ENCODE measurements at regions not wholly inside any gene's neighbourhood (a gene's known extent, or its start where the extent isn't known, plus 50 kb on each side); places are given as distances from the start of the nearest gene placed in this dataset.
A peak's percentile ranks its signal among the peaks of the same experiment; 100 is the strongest.

DNA sequence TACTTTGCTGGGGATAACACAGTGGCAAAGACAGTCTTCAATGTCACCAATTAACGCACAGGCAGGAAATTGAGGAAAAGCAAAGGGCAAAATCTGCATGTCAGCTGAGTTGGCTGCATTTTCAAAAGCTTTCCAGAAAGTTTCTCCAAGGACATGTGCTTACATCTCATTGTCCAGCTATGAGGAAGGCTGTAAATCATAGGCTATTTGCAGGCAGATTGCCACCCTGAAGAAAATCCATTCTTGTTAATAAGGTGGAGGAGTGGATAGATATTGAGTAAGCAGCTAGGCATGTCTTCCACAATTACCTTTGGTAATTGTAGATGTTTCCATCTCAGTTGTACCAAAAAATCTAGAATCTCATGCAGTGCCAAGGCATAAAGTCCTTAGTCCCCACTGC, 278.0 kb upstream of the NUDT12 start:
- TF ChIP-seq CTCF (IDR thresholded peaks at IDR 0.05): no peak
- no peaks in the 10 kb centered on the region for H3K9me3 ChIP-seq
- DNase-seq: no peak
- no peak overlapping the region for H3K27ac ChIP-seq
- no peak overlapping the region for H3K4me3 ChIP-seq
- H3K36me3 ChIP-seq: no peaks in the 10 kb centered on the region
- no peaks in the 10 kb centered on the region for H3K27me3 ChIP-seq
- no peaks in the 10 kb centered on the region for H3K4me1 ChIP-seq
- intact Hi-C loops (cut with DNase I; ENCODE audit: low total_unique reads): no loop called here

DNA sequence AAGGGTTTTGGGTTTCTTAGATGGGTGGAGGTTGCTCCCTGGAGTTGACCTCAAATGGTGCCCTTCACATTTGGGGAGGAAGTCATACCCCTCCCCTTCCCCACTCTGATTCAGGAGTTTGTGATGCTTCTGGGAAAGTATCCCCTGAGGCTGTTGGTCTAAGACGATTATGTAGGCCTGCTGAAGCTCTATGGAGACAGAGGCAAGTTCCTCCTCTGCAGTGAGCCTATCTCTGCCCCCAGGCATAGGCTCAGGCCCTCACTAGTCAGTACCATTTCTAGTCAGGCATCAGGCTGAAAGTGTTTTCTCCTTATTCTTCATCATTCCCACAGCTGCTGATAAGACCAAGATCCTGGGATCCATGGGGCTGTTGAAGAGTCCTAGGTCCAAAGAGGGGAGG, 271.6 kb upstream of the NUDT12 start:
- H3K9me3 ChIP-seq: no peaks in the 10 kb centered on the region
- intact Hi-C loops (cut with DNase I; ENCODE audit: low total_unique reads): no loop called here
- H3K4me1 ChIP-seq: no peaks in the 10 kb centered on the region
- H3K36me3 ChIP-seq: no peaks in the 10 kb centered on the region
- no peaks in the 10 kb centered on the region for H3K27me3 ChIP-seq
- no peak for TF ChIP-seq CTCF (IDR thresholded peaks at IDR 0.05)
- no peak for DNase-seq
- no peak overlapping the region for H3K4me3 ChIP-seq
- H3K27ac ChIP-seq: no peak overlapping the region

DNA sequence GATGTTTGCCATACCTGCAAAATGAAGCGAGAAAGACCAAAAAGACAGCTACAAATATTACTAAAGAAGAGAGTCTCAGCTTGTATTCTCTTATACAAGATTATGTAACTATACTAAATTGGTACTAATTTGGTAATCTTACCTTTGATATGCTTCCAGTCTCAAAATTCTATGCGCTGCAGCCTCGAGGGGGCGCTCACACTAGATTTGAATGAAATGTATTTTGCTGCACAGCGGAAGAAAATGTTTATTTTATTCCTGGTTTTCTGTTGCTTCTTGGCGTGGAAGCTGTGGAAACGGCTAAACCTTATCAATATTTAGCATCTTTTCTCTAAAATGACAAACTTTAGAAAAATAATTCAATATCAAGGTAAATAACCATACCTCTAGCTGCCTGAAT, 267.0 kb upstream of the NUDT12 start:
- no peak for DNase-seq
- H3K27me3 ChIP-seq: no peaks in the 10 kb centered on the region
- intact Hi-C loops (cut with DNase I; ENCODE audit: low total_unique reads): no loop called here

DNA sequence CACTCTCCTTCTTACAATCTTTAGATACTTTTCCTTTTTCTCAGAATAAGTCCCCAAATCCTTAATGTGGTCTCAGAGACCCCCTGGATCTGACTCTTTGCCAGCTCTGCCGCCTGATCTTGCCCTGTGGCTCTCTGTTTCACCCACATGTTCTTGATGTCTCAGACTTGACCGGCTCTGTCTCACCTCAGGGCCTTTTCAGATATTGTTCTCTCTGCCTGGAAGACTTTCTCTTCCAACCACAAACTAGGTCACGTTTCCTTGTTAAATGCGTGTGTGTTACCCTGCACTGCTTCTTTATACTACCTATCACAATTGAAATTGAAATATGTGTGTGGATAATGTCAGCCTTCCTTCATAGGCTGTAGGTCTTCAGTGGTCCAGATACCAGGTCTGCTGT, 265.4 kb upstream of the NUDT12 start:
- intact Hi-C loops (cut with DNase I; ENCODE audit: low total_unique reads): no loop called here
- TF ChIP-seq CTCF (IDR thresholded peaks at IDR 0.05): no peak
- H3K27me3 ChIP-seq: no peaks in the 10 kb centered on the region
- no peak overlapping the region for H3K4me3 ChIP-seq
- DNase-seq: no peak
- H3K36me3 ChIP-seq: no peaks in the 10 kb centered on the region
- no peaks in the 10 kb centered on the region for H3K4me1 ChIP-seq
- no peak overlapping the region for H3K27ac ChIP-seq
- H3K9me3 ChIP-seq: no peaks in the 10 kb centered on the region

More for the DNA sequence above, 267.0 kb upstream of the NUDT12 start:
- Histone ChIP-seq H3K36me3 (no peaks in the 10 kb centered on the region), H3K4me3 (no peak overlapping the region), H3K27ac (no peak overlapping the region), H3K4me1 (no peaks in the 10 kb centered on the region), H3K9me3 (no peaks in the 10 kb centered on the region)
- TF ChIP-seq CTCF (IDR thresholded peaks at IDR 0.05): no peak

GRCh38 chr5:103821361-103821760, 258.8 kb upstream of the NUDT12 start:
- no peak for DNase-seq
- no peak for TF ChIP-seq CTCF (IDR thresholded peaks at IDR 0.05)
- Histone ChIP-seq H3K27ac (no peak overlapping the region), H3K36me3 (no peaks in the 10 kb centered on the region), H3K9me3 (no peaks in the 10 kb centered on the region), H3K4me3 (no peak overlapping the region), H3K27me3 (no peaks in the 10 kb centered on the region), H3K4me1 (no peaks in the 10 kb centered on the region)
- intact Hi-C loops (cut with DNase I; ENCODE audit: low total_unique reads): no loop called here

DNA sequence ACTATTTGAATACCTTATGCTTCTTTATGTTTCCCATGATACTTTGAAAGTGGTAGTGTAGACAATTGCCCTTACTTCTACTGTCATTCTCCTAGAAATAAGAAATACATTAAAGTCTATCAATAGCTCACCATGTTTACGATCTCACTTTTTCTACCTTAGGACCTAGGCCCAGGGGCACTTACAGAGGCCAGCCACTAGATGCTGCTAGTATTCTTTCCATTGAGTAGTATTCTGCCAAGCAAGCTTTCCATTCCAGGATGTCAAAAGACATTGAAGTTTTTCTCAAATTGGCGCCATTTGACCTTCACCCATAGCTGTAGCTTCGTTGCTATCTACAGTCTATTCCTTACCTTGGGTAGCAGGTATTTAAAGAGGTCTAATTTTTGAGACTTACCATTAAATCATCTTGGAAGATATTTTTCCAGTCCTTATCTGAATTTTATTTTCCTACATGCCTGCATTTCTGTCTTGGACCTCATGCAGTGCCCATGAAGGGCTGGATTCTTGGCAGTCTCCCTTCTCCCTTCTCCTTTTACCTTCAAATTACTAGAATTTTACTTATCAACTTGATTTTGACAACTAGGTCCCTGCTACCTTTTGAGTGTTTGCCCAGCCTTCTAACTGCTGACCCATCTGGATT, 246.0 kb upstream of the NUDT12 start:
- no peaks in the 10 kb centered on the region for H3K27me3 ChIP-seq
- intact Hi-C loops (cut with DNase I; ENCODE audit: low total_unique reads): no loop called here
- DNase-seq: no peak

More for the DNA sequence above, 246.0 kb upstream of the NUDT12 start:
- Histone ChIP-seq H3K4me1 (no peaks in the 10 kb centered on the region), H3K27ac (no peak overlapping the region), H3K4me3 (no peak overlapping the region), H3K36me3 (no peaks in the 10 kb centered on the region), H3K9me3 (no peaks in the 10 kb centered on the region)
- TF ChIP-seq CTCF (IDR thresholded peaks at IDR 0.05): peak; percentile 48 to 57
